ENCODE measurements at regions not wholly inside any gene's neighbourhood (a gene's known extent, or its start where the extent isn't known, plus 50 kb on each side); places are given as distances from the start of the nearest gene placed in this dataset.
A peak's percentile ranks its signal among the peaks of the same experiment; 100 is the strongest.

- peak in 3 of 5 experiments; percentile 29 to 46 (median 41) for TF ChIP-seq CTCF (IDR thresholded peaks at IDR 0.05)
- no peak for TF ChIP-seq POLR2AphosphoS5 (IDR thresholded peaks at IDR 0.05)
- no peak for TF ChIP-seq EP300 (IDR thresholded peaks at IDR 0.05; ENCODE audit: low read depth)
- TF ChIP-seq POLR2A (IDR thresholded peaks at IDR 0.05): no peak
These were observed 217.9 kb upstream of the KLHL4 start for GRCh38 chrX:87299563-87300160.

Data from transverse colon (tissue), 4 donors.